Right cardiac atrium (tissue), 5 donors: ENCODE measurements at regions not wholly inside any gene's neighbourhood (a gene's known extent, or its start where the extent isn't known, plus 50 kb on each side); places are given as distances from the start of the nearest gene placed in this dataset.

Experiments
- ATAC-seq, 2 donors: fragments of 200-7000 bp; cut with Tn5 transposase; one replicate each; pipeline versions ENCODE4 v1.8.0 to v1.9.1; 2020; ENCODE audit warnings: moderate library complexity in 2 of 2, mild to moderate bottlenecking in 1 of 2
- DNase-seq, 3 donors: peaks; one replicate each; pipeline ENCODE4 v3.0.0-alpha.2; 2020
- H3K27ac ChIP-seq: one replicate; pipeline ENCODE4 v1.5.1; 2013; ENCODE audit warnings: mild to moderate bottlenecking, low read length, control low read depth, moderate library complexity
- H3K27me3 ChIP-seq: one replicate; pipeline ENCODE4 v1.6.1; 2013; ENCODE audit not compliant: control insufficient read depth, insufficient read depth
- H3K4me1 ChIP-seq: one replicate; pipeline ENCODE4 v1.6.1; 2013; ENCODE audit warnings: low read length; ENCODE audit not compliant: control insufficient read depth, insufficient read depth
- H3K4me3 ChIP-seq: one replicate; pipeline ENCODE4 v1.5.1; 2013; ENCODE audit warnings: low read length, control low read depth
- H3K9me3 ChIP-seq: one replicate; pipeline ENCODE4 v1.6.1; 2013; ENCODE audit warnings: low read length; ENCODE audit not compliant: control insufficient read depth
- WGBS: extraction: QIAGEN DNeasy Blood & Tissue Kit; methylation state at CpG from one replicate; pipeline ENCODE4 v1.1.7; 2013; 5-methylcytosine and 5-hydroxymethylcytosine counted together
- intact Hi-C, 4 donors: fragments of 100-400 bp; cut with DNase I; formaldehyde crosslinking; loops; one replicate each; pipeline versions ENCODE4 v1.11.0 to v1.14.0; 2022 to 2023
- donor health status: healthy with polysubstance abuse.
- donor health status: DM: no; HTN: yes; CAD: no.
- donor health status: DM: no; HTN: no; CAD: no.
- donor health status: DM: no; HTN: yes; CAD: no; lungs with severe emphysema.
- donor health status: DM: yes; HTN: yes; CAD: no.

GRCh38 chr1:71267220-71267619 is 186.4 kb upstream of the ZRANB2 start:
- Histone ChIP-seq H3K4me3 (no peak overlapping the region), H3K27ac (no peak overlapping the region), H3K27me3 (no peaks in the 10 kb centered on the region), H3K4me1 (no peaks in the 10 kb centered on the region), H3K9me3 (no peaks in the 10 kb centered on the region)
- DNase-seq (no peak), ATAC-seq (no peak)
- intact Hi-C loops: no loop called here

- Histone ChIP-seq H3K4me3 (no peak overlapping the region), H3K27ac (no peak overlapping the region), H3K27me3 (no peaks in the 10 kb centered on the region), H3K4me1 (no peaks in the 10 kb centered on the region), H3K9me3 (no peaks in the 10 kb centered on the region)
- 78% methylated on average over 5 of the region's 5 CpGs for WGBS
- DNase-seq: no peak
- ATAC-seq: no peak
- intact Hi-C loops: no loop called here
These were observed 183.2 kb upstream of the ZRANB2 start for GRCh38 chr1:71264039-71264438.

GRCh38 chr1:71262970-71263369 is 182.1 kb upstream of the ZRANB2 start:
- no peak for ATAC-seq
- no peak for DNase-seq
- no peaks in the 10 kb centered on the region for H3K27me3 ChIP-seq
- no peak overlapping the region for H3K4me3 ChIP-seq
- 65% methylated on average over 7 of the region's 7 CpGs for WGBS
- H3K27ac ChIP-seq: no peak overlapping the region
- H3K9me3 ChIP-seq: no peaks in the 10 kb centered on the region
- H3K4me1 ChIP-seq: no peaks in the 10 kb centered on the region
- intact Hi-C loops: no loop called here

- Histone ChIP-seq H3K4me3 (no peak overlapping the region), H3K27ac (no peak overlapping the region), H3K9me3 (no peaks in the 10 kb centered on the region), H3K27me3 (no peaks in the 10 kb centered on the region), H3K4me1 (no peaks in the 10 kb centered on the region)
- intact Hi-C loops: no loop called here
- 63% methylated on average over 3 of the region's 3 CpGs for WGBS
- ATAC-seq: no peak
- DNase-seq: no peak
These were observed 172.1 kb upstream of the ZRANB2 start for GRCh38 chr1:71252900-71253299.

- Histone ChIP-seq H3K27me3 (no peaks in the 10 kb centered on the region), H3K9me3 (no peaks in the 10 kb centered on the region), H3K4me1 (no peaks in the 10 kb centered on the region), H3K4me3 (no peak overlapping the region), H3K27ac (no peak overlapping the region)
- WGBS: 87% methylated on average over 4 of the region's 4 CpGs
- DNase-seq (no peak), ATAC-seq (no peak)
- intact Hi-C loops: no loop called here
These were observed 164.4 kb upstream of the ZRANB2 start for GRCh38 chr1:71245246-71245645.

GRCh38 chr1:71242239-71242638 is 161.4 kb upstream of the ZRANB2 start:
- H3K4me3 ChIP-seq: no peak overlapping the region
- intact Hi-C loops: no loop called here
- ATAC-seq (no peak), DNase-seq (no peak)
- WGBS: 73% methylated on average over 1 of the region's 1 CpG
- no peaks in the 10 kb centered on the region for H3K27me3 ChIP-seq
- H3K4me1 ChIP-seq: no peaks in the 10 kb centered on the region
- H3K9me3 ChIP-seq: no peaks in the 10 kb centered on the region
- H3K27ac ChIP-seq: no peak overlapping the region

- intact Hi-C loops: no loop called here
- no peaks in the 10 kb centered on the region for H3K27me3 ChIP-seq
- H3K27ac ChIP-seq: no peak overlapping the region
- 97% methylated on average over 1 of the region's 1 CpG for WGBS
- H3K4me3 ChIP-seq: no peak overlapping the region
- DNase-seq (no peak), ATAC-seq (no peak)
- no peaks in the 10 kb centered on the region for H3K4me1 ChIP-seq
- no peaks in the 10 kb centered on the region for H3K9me3 ChIP-seq
These were observed 159.8 kb upstream of the ZRANB2 start for GRCh38 chr1:71240656-71241055.

GRCh38 chr1:71236503-71236902 is 155.7 kb upstream of the ZRANB2 start:
- no peak overlapping the region for H3K4me3 ChIP-seq
- ATAC-seq (no peak), DNase-seq (no peak)
- intact Hi-C loops: no loop called here
- no peaks in the 10 kb centered on the region for H3K4me1 ChIP-seq
- no peak overlapping the region for H3K27ac ChIP-seq
- 75% methylated on average over 2 of the region's 2 CpGs for WGBS
- H3K27me3 ChIP-seq: no peaks in the 10 kb centered on the region
- no peaks in the 10 kb centered on the region for H3K9me3 ChIP-seq

- DNase-seq: no peak
- no peaks in the 10 kb centered on the region for H3K4me1 ChIP-seq
- intact Hi-C loops: no loop called here
- no peaks in the 10 kb centered on the region for H3K9me3 ChIP-seq
- ATAC-seq: no peak
- H3K27ac ChIP-seq: no peak overlapping the region
- no peaks in the 10 kb centered on the region for H3K27me3 ChIP-seq
- WGBS: 92% methylated on average over 1 of the region's 1 CpG
- H3K4me3 ChIP-seq: no peak overlapping the region
These were observed 152.8 kb upstream of the ZRANB2 start for GRCh38 chr1:71233645-71234044.

GRCh38 chr1:71232786-71233185 is 152.0 kb upstream of the ZRANB2 start:
- intact Hi-C loops: no loop called here
- ATAC-seq: no peak

GRCh38 chr1:71232166-71232763 is 151.4 kb upstream of the ZRANB2 start:
- DNase-seq: peak; percentile 15 to 54 (median 31)
- Histone ChIP-seq H3K9me3 (no peaks in the 10 kb centered on the region), H3K4me1 (no peaks in the 10 kb centered on the region), H3K4me3 (no peak overlapping the region), H3K27ac (no peak overlapping the region), H3K27me3 (no peaks in the 10 kb centered on the region)
- 64% methylated on average over 12 of the region's 12 CpGs for WGBS
- ATAC-seq: no peak
- intact Hi-C loops: no loop called here

More at GRCh38 chr1:71232786-71233185, 152.0 kb upstream of the ZRANB2 start:
- H3K27me3 ChIP-seq: no peaks in the 10 kb centered on the region
- no peak overlapping the region for H3K4me3 ChIP-seq
- H3K27ac ChIP-seq: no peak overlapping the region
- DNase-seq: peak in 1 of 3 donors; percentile 35
- WGBS: 87% methylated on average over 5 of the region's 5 CpGs
- no peaks in the 10 kb centered on the region for H3K9me3 ChIP-seq
- no peaks in the 10 kb centered on the region for H3K4me1 ChIP-seq

GRCh38 chr1:71231751-71232150 is 150.9 kb upstream of the ZRANB2 start:
- intact Hi-C loops: no loop called here
- no peak for DNase-seq
- Histone ChIP-seq H3K27me3 (no peaks in the 10 kb centered on the region), H3K9me3 (no peaks in the 10 kb centered on the region), H3K4me3 (no peak overlapping the region), H3K27ac (no peak overlapping the region), H3K4me1 (no peaks in the 10 kb centered on the region)
- 90% methylated on average over 1 of the region's 1 CpG for WGBS
- no peak for ATAC-seq
